Medulla oblongata (tissue), 1 donor: ENCODE measurements at regions not wholly inside any gene's neighbourhood (a gene's known extent, or its start where the extent isn't known, plus 50 kb on each side); places are given as distances from the start of the nearest gene placed in this dataset.

Source experiments
- DNase-seq: peaks from one replicate; pipeline ENCODE4 v3.0.0-alpha.2; 2015; ENCODE audit errors: extremely low spot score

DNA sequence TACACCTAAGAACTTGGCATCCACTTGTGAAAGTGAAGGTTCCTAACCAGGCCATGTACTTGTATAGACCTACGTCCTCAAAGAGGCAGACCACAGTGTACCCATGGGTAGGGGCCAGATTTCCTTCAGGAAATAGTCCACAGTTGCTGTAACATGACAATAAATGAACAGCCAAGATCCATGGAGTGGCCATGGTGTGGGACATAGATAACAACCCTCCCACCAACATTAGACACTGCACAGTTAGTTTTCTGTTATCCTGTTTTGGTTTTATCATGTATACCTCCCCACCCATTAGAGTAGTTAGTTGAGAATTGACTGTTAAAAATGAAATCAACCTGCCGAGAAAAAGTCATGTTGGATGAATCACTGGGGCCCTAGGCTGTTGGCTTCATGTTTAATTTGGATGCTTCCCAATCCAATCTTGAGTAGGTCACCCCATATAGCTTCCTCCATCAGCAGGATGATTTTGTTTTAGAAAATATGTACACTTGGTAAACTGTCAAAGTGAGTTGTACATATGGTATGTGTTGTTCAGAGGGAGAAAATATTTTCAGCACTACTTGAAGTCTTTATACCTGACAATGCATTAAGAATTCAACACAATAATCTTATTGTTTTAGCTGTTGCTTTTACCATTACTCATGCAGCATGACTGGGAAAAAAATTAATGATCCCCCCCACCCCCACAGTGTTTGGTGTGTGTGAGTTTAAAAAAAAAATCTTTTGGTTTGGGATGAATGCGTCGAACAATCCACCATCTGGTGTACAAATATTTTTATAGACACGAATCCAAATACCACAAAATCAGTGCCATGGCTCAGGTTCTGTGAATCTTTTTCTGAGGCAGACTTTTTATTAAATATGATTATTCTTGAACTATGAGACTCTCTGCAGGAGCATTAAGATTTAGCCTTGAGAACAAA is 88.3 kb upstream of the ARHGAP29 start:
- no peak for DNase-seq

DNA sequence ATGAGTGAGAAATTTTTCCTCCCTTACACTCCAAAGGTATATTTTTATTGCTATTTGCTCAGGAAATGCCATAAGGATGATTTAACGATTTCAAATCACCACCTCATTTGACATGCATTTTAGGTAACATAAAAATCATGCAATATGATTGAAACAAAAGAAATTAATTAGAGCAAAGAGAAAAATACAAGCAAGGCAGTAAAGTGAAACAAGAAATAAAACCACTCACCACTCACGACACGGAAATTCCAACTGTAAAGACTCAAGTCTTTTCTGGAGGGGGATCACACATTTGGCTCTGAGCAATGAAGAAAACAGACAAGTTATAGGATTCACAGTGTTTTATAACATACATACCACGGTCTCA is 86.8 kb upstream of the ARHGAP29 start:
- no peak for DNase-seq

DNA sequence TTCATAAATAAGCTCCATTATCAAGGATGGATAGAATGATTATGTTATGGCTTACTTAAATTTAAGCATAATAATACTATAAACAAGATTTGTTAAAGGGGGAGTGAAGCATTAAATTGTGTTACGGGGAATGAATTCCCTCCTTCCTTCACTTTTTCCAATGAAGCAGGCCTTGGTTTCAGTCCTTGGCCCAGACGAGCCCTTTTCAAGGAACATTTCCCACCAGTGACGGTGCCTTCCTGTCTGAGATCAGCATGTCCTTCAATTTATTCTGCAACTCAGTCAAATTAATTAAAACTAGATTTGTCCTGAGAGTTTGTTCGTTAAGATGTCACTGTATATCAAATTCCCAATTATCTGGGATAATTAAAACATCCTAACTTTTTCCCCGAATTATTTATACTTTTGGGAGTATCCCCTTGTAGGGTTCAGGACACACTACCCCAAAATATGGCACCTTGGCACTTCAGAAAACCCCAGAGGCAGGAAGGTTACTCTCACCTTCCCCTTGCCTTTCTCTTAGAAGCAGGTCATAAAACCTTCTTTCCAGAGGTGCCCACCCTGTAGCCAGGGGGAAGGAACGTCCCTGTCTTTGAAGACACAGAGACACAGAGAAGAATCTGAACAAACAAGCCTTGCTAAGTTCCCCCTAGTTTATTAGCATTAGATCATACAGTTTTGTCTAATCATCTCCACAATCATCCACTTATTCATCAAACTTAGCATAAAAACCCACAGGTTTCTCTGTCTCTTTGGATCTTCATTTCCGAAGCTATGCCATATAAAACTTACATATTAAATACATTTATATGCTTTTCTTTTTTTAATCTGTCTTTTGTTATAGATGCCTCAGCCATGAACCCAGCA is 86.2 kb upstream of the ARHGAP29 start:
- DNase-seq: no peak

DNA sequence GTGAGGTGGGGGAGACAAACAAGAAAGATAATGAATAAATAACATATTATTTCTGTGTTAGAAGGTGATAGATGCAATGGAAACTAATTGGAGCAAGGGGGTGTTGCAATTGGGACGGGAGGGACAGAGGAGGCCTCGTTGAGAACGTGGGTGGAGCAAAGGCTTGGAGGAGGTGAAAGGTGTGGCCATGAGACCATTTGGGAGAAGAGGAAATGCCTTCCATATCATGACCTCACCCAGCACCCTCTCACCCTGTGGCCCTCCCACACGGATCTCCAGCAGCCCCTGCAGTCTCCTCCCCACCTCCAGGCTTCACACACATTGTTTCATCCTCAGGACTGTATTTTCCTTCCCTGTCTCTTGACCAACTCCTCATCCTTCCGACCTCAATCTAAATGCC is 85.3 kb upstream of the ARHGAP29 start:
- no peak for DNase-seq

DNA sequence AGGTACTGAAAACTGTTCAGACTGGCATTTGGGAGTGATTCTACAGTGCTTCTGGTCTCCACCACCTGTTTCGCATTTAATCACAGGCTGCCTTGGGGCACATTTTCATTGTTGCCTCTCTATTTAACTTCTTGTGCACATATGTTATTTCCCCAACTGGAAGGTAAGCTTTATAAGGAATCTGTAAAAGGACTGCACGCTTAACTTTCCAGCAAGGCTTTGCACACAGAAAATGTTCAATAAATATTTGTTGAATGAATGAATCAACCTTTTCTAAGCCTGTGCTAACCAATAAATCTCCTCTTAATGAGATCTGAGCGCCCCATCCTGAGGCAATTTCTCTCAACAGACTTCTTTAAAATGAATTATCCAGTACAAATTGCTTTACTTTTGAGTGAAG is 84.3 kb upstream of the ARHGAP29 start:
- DNase-seq: no peak

DNA sequence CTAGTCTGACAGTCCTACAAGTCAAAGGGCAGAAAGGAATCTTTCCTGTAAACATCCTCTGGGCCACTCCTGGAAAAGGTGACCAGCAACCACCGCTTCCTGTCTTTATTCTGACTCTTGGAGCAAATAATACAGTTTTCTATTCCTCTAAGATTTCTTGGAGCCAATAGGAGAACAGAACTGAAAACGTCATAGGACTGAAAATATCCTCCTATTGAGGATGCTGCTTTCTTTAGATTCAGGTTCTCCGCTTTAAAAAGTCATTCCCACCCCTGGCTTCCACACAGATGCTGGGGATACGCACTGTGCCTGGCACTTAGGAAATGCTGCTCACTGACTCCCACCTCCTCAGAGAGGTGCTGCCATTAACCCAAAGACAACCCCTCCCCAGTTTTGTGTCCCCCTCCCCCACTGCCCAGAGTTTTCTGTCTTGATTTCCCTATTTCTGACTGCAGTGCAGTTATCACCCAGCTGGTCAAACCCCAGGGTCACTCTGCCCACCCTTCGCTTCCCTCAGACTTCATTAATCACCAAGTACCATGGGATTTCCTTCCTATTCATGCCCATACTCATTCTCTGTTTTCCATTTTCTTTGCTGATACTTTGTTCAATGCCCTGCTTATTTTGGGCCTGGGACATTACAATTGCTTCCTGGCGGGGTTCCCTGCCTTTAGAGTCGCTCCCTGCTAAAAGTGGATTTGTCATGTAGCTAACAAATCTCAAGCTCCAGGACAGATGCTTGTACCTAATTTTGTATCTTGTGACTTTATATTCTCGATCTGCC is 82.1 kb upstream of the ARHGAP29 start:
- no peak for DNase-seq

DNA sequence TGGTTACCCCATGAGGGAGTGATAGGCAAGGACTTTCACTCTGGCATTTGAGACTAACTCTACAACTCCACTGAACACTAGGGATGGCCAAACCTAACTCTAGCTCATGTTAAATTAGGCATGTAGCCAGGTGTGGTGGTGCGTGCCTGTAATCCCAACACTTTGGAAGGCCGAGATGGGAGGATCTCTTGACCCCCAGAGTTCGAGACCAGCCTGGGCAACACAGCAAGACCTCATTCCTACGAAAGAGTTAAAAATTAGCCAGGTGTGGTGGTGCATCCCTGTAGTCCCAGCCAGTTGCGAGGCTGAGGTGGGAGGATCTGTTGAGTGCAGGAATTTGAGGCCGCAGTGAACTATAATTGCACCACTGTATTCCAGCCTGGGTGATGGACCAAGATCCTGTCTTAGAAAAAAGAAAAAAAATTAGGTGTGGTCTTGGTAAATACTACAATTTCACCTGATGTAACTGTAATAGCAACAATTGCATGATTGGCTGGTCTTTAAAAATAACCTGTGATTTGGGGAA is 81.2 kb upstream of the ARHGAP29 start:
- DNase-seq: no peak

DNA sequence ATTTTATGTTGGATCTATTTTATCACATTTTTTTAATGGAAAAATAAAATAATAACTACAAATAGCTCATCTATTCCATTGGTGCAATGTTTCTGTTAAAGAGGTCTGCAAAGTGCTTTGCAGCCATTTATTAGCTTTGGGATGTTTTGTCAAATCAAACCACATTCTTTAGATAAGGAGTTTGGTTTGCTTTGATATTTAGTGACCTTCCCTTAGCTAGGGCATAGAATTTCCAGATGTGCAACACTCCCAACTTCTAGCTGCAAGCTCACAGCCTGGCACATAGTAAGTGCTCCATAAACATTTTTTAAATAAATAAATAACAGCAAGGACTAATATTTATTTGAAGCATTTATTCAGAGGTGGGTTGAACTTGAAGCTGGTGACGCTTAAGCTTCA is 80.4 kb upstream of the ARHGAP29 start:
- DNase-seq: no peak

DNA sequence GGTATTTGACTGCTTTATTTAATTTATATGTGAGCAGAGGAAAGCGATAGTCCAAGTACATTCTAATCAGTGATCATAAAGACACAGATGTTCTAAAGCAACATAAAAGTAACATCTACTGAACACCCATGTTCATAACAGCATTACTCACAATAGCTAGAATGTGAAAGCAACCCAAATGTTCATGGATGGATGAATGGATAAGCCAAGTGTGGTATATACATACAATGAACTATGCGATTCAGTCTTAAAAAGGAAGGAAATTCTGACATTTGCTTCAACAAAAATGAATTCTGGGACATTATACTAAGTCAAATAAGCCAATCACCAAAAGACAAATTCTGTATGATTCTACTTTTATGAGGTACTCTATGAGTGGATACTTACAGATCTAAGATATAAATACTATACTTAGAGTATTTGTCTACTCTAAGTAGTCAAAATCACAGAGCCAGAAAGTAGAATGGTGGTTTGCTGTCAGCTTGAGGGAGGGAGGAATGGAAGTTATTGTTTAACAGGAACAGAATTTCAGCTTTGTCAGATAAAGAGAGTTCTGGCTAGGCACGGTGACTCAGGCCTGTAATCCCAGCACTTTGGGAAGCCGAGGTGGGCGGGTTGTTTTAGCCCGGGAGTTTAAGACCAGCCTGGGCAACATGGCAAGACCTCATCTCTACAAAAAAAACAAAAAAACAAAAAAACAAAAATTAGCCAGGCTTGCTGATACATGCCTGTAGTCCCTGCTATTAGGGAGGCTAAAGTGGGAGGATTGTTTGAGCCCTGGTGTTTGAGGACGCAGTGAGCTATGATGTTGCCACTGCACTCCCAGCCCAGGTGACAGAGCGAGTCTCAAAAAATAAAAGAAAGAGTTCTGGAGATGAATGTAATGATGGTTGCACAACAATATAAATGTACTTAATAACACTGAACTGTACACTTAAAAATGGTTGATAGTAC is 79.7 kb upstream of the ARHGAP29 start:
- DNase-seq: no peak

DNA sequence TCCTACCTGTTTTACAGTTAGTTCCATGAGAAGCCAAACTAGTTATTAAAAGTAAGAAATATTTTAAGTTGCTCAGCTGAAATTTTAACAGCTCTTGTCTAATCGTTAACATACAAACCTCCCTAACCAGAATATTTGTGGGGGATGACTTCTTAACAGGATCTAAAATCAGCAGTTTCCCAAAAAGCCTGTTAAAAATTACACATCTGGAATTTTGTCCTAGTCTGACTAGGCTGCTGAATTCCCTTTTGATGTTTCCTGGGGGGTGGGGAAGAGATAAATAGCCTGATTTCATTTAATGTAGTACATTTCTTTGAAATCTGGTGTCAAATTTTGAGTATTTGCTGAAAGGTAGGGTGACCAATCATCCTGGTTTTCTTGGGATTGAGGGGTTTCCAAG is 78.8 kb upstream of the ARHGAP29 start:
- DNase-seq: no peak

DNA sequence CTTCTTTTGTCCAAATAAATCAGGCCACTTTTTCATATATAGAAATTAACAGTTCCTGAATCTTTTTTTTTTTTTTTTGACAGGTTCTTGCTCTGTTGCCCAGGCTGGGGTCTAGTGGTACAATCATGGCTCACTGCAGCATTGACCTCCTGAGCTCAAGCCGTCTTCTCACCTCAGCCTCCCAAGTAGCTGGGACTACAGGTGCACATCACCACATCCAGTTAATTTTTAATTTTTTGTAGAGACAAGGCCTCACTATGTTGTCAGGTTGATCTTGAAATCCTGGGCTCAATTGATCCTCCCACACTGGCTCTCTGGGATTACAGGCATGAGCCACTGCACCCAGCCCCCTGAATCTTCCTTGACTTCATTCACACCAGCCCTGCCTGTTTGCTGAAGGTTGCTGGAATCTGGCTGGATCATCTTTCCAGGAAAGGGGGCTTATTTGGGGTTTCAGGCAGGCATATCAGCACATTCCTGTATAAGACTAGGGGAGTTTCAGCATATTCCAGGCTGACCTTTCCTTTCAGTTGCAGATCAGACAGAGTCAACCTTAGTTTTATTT is 78.2 kb upstream of the ARHGAP29 start:
- no peak for DNase-seq

DNA sequence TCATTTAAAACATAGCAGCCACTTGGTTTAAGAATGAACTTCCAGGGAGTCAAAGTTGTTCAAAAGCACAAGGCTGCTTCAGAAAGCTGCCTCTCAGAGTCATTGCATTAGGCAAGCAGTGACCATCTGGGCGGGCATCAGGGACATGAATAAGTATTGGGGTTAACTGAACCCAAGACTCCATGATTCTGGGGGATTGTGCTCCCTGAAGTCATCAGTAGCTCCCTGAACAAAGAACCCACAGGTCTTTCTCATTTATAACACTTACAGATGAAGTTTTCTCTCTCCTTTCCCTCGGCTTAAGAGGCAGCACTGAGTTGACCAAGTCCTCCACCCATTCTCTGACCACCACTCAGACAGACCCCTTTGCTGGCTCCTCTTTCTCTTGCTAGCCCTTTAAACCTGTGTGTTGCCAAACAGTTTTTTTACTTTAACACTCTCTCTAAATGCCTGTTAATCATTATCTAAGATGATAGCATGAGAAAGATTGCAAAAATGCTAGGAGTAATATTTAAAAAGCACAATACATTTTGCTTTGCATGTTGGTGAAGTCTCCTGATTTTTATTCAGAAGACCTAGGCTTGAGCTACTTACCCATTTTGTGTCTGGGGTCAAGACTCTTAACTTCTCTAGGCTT is 77.0 kb upstream of the ARHGAP29 start:
- no peak for DNase-seq

DNA sequence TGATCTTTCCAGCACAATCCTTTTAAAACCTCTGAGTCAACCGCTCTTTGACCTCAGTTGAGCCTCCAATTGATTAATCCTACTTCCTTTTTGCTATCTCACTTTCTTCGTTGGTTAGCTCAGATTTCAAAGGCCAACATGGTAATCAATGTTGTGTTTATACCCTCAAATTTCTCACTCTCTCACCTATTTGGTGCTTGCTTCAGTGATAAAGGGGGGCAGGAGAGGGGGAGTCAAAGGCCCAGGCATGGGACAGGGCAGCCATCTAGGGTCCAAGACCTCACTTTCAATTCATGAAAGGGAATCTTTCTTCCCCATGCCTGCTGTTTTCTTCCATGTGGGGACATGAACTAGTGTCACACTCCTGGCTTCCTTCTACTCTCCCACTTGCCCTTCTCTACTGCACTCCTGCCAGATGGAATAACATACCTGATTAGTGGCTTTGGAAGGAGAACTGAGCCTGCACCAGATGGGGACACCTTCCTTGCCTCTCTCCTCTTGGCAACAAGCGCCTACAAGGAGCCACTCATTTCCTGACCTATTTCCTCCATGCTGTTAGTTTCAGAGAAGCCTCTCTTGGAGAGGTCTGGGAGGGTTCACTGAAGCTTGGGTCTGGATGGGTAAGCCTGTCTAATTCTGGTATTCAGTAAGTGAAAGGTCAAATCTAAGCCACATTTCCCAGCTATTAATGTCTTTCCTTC is 73.3 kb upstream of the ARHGAP29 start:
- DNase-seq: no peak

DNA sequence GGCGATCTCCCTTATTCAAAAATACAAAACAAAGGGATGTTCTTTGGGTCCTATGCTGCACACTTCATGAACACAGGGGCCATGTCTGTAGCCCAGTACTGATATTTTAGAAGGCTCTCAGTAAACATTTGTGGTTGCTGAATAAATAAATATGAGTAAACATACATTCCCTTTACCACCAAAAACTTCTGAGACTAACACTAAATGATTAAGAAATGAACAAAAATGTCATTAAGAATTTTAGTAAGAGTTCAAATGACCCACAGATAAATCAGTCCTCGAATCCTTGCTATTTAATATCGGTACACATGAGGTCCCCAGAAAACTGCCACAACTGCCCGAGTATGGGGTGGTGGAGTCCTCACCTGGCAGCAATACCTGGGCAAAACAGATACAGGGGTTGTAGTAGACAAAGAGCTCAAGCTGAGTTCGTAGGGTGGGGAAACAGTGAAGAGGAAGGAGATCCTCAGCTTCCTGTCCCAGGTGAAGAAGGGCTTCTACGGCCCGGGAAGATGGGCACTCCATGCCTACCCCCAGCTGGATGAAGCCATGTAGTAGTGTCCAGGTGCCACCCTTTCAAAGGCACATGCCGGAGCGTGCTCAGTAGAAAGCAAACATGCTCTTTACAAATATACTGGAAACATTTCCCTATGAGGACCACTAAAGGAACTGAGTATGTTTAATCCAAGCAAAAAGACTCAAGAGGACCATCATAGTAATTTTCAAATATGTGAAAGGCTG is 72.6 kb upstream of the ARHGAP29 start:
- no peak for DNase-seq

DNA sequence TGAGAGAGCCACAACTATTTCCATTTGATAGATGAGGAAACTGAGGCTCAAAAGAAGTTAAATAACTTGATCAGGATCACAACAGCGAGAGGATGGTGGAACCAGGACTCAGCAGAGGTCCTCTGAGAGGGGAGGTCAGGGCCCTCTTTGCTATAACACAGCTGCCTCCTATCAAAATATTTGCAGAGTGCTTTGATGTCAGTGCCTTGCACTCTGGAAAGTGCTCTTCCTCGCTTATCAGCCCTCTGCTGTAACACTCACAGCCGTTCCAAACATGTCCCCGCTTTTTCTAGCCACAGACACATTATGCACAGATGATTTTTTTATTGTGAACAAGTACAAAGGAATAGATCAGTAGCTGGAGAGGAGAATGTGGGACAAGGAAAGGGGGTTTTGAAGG is 71.8 kb upstream of the ARHGAP29 start:
- no peak for DNase-seq

DNA sequence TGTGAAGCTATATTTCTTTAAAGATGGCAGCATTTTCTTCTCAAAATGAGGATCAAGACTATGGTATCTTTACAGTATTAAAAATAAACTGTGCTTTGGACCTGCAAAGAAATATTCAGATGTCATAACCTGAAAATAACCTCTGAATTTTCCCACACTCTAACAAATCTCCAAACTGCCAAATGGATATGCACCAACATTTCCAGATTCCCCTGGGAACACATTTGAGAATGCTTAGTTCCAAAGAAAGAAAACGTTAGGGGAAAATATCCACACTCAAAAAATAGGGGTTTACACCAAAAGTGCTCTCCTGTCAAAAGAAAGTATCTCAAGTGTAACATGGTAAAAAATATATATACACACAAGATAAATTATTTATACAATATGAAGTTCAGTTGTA is 69.1 kb upstream of the ARHGAP29 start:
- no peak for DNase-seq

DNA sequence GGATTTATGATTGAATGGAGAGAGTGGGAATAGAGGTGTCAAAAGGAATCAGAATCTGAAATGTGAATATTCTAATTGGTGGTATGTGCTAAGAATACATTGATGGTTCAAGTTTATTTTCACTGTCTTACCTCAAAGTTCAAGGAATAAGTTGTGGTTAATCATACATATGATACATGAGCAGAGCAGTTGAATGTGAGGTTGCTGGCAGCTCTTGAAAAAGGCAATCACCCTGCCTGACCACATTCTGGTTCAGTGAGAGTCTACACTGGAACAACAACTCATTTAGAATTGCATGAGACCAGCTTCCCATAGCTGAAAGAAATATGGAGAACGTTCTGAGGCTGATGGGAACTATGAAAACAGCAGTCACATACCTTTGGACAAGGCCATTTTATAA is 68.3 kb upstream of the ARHGAP29 start:
- no peak for DNase-seq

DNA sequence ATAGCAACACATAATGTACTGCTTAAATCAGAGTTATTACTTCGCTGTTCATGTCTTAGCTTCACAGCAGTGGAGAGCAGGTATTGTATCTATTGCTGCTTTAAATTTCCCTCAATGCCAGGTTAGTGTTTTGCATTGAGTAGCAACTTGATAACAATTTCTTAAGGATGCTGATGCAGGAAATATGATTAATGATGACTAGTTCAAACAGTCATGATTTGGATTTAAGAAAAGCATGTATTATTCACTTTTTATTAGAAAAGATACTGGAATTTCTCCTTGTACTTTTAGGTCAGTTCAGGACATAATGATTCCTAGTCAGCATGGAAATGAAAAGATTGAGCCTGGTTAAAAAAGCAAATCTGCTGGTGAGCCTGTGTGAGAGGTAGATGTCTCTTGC is 67.2 kb upstream of the ARHGAP29 start:
- no peak for DNase-seq

DNA sequence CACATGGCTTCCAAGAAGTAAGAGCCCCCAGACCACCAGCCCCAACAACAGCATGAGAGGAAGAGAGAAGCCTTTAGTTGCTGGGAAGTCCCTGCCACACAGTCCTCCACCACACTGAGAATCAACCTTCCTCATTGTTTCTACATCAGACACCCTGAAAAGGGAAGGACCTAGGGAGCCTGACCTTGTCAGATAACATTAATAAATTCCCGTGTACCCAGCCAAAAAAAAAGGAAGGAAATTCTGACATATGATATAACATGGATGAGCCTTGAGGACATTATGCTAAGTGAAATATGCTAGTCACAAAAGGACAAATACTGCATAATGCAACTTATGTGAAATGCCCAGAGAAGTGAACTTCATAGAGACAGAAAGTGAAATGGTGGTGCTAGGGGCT is 65.6 kb upstream of the ARHGAP29 start:
- no peak for DNase-seq
